CD4-positive, alpha-beta T cell (primary cell): ENCODE measurements at regions not wholly inside any gene's neighbourhood (a gene's known extent, or its start where the extent isn't known, plus 50 kb on each side); places are given as distances from the start of the nearest gene placed in this dataset.

ENCODE experiments used
- ATAC-seq: fragments of 200-7000 bp; cut with Tn5 transposase; one replicate; pipeline ENCODE4 v1.10.0; 2022; ENCODE audit warnings: mild to moderate bottlenecking; ENCODE audit not compliant: poor library complexity
- CTCF ChIA-PET: fragments of 350-600 bp; sonication (Branson Sonifier 250); formaldehyde crosslinking; loops from one replicate; lab custom pipeline; 2021; ENCODE audit warnings: antibody characterized with exemption, inconsistent platforms; lab: Charles Lee
- POLR2A ChIA-PET: fragments of 350-600 bp; sonication (Branson Sonifier 250); formaldehyde crosslinking; loops from one replicate; lab custom pipeline; 2021; ENCODE audit warnings: antibody characterized with exemption, inconsistent platforms; lab: Charles Lee
- DNase-seq, 14 experiments: peaks; one replicate each; pipeline ENCODE4 v3.0.0-alpha.2; 2013 to 2020; ENCODE audit warnings: mixed read lengths in 2 of 14
- H3K27ac ChIP-seq, 2 donors: one replicate each; pipeline versions ENCODE4 v1.5.1 to v1.7.0; 2013; ENCODE audit warnings: low read length in 2 of 2, low read depth in 1 of 2, mild to moderate bottlenecking in 1 of 2
- H3K27me3 ChIP-seq, 2 experiments: 1 replicate in 1 of 2; 2 replicates in 1 of 2; pipeline versions ENCODE4 v1.6.1 to v1.7.0; 2013; ENCODE audit warnings: low read length in 2 of 2, control low read depth in 1 of 2, mild to moderate bottlenecking in 1 of 2, moderate library complexity in 1 of 2; ENCODE audit not compliant: insufficient read depth in 2 of 2, control insufficient read depth in 1 of 2
- H3K36me3 ChIP-seq: one replicate; pipeline ENCODE4 v1.6.1; 2013; ENCODE audit warnings: low read length, control low read depth; ENCODE audit not compliant: insufficient read depth
- H3K4me1 ChIP-seq: one replicate; pipeline ENCODE4 v1.6.1; 2013; ENCODE audit warnings: low read length, control low read depth; ENCODE audit not compliant: insufficient read depth
- H3K4me3 ChIP-seq: one replicate; pipeline ENCODE4 v1.5.1; 2013; ENCODE audit warnings: mild to moderate bottlenecking, low read length, moderate library complexity
- H3K9me3 ChIP-seq, 2 experiments: 1 replicate in 1 of 2; 2 replicates in 1 of 2; pipeline versions ENCODE4 v1.6.1 to v1.7.0; 2013; ENCODE audit warnings: low read length in 2 of 2, mild to moderate bottlenecking in 2 of 2, control low read depth in 1 of 2, moderate library complexity in 1 of 2; ENCODE audit not compliant: control insufficient read depth in 1 of 2, insufficient read depth in 1 of 2
- H3K27ac Mint-ChIP-seq: one replicate; pipeline ENCODE4 v1.8.0; 2020; ENCODE audit warnings: mixed read lengths
- H3K27me3 Mint-ChIP-seq: one replicate; pipeline ENCODE4 v1.8.0; 2021; ENCODE audit warnings: mixed read lengths
- H3K36me3 Mint-ChIP-seq: one replicate; pipeline ENCODE4 v1.8.0; 2021; ENCODE audit warnings: low read depth, mixed read lengths
- H3K4me1 Mint-ChIP-seq: one replicate; pipeline ENCODE4 v1.8.0; 2021; ENCODE audit warnings: low read depth, mixed read lengths
- H3K4me3 Mint-ChIP-seq: one replicate; pipeline ENCODE4 v1.8.0; 2020; ENCODE audit warnings: mild to moderate bottlenecking, mixed read lengths
- H3K9me3 Mint-ChIP-seq: one replicate; pipeline ENCODE4 v1.8.0; 2020; ENCODE audit warnings: mixed read lengths
- intact Hi-C, 2 experiments: fragments of 100-400 bp; cut with DNase I in 1 of 2; cut with micrococcal nuclease in 1 of 2; formaldehyde crosslinking; loops; one replicate each; pipeline versions ENCODE4 v1.15.1 to v1.9.0; 2023 to 2025; cut with DNase I, micrococcal nuclease
- TF ChIP-seq, protein P1 (sequence below): fragments of 200-600 bp; IDR thresholded peaks from one replicate; pipeline ENCODE4 v1.8.0; 2022; ENCODE audit warnings: antibody characterized with exemption, mild to moderate bottlenecking

- H3K36me3 Mint-ChIP-seq: no peaks in the 10 kb centered on the region
- no peak for DNase-seq
- H3K27ac Mint-ChIP-seq: no peak overlapping the region
- H3K27me3 ChIP-seq: no peaks in the 10 kb centered on the region
- TF ChIP-seq, protein P1, sequence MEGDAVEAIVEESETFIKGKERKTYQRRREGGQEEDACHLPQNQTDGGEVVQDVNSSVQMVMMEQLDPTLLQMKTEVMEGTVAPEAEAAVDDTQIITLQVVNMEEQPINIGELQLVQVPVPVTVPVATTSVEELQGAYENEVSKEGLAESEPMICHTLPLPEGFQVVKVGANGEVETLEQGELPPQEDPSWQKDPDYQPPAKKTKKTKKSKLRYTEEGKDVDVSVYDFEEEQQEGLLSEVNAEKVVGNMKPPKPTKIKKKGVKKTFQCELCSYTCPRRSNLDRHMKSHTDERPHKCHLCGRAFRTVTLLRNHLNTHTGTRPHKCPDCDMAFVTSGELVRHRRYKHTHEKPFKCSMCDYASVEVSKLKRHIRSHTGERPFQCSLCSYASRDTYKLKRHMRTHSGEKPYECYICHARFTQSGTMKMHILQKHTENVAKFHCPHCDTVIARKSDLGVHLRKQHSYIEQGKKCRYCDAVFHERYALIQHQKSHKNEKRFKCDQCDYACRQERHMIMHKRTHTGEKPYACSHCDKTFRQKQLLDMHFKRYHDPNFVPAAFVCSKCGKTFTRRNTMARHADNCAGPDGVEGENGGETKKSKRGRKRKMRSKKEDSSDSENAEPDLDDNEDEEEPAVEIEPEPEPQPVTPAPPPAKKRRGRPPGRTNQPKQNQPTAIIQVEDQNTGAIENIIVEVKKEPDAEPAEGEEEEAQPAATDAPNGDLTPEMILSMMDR: no peak
- H3K27me3 Mint-ChIP-seq: peaks cover 40% of the 10 kb centered on the region
- ChIA-PET CTCF (no interaction called here), POLR2A (no interaction called here)
- H3K4me3 Mint-ChIP-seq: no peak overlapping the region
- H3K9me3 ChIP-seq: no peaks in the 10 kb centered on the region
- ATAC-seq: no peak
- intact Hi-C loops: no loop called here
- no peaks in the 10 kb centered on the region for H3K4me1 ChIP-seq
- H3K36me3 ChIP-seq: no peaks in the 10 kb centered on the region
- H3K9me3 Mint-ChIP-seq: peaks cover 3% of the 10 kb centered on the region
- no peak overlapping the region for H3K4me3 ChIP-seq
- no peaks in the 10 kb centered on the region for H3K4me1 Mint-ChIP-seq
- H3K27ac ChIP-seq: no peak overlapping the region
These were observed 174.0 kb downstream of the LINC00237 start for GRCh38 chr20:20932156-20932555.

GRCh38 chr20:20931632-20932031 is 174.5 kb downstream of the LINC00237 start:
- Mint-ChIP-seq H3K27me3 (peaks cover 39% of the 10 kb centered on the region), H3K36me3 (no peaks in the 10 kb centered on the region), H3K9me3 (peaks cover 3% of the 10 kb centered on the region), H3K27ac (no peak overlapping the region), H3K4me1 (no peaks in the 10 kb centered on the region), H3K4me3 (no peak overlapping the region)
- Histone ChIP-seq H3K27ac (no peak overlapping the region), H3K27me3 (no peaks in the 10 kb centered on the region), H3K9me3 (no peaks in the 10 kb centered on the region), H3K4me1 (no peaks in the 10 kb centered on the region), H3K4me3 (no peak overlapping the region), H3K36me3 (no peaks in the 10 kb centered on the region)
- ChIA-PET POLR2A (no interaction called here), CTCF (no interaction called here)
- no peak for ATAC-seq
- no peak for DNase-seq
- TF ChIP-seq, protein P1: no peak
- intact Hi-C loops: no loop called here

DNA sequence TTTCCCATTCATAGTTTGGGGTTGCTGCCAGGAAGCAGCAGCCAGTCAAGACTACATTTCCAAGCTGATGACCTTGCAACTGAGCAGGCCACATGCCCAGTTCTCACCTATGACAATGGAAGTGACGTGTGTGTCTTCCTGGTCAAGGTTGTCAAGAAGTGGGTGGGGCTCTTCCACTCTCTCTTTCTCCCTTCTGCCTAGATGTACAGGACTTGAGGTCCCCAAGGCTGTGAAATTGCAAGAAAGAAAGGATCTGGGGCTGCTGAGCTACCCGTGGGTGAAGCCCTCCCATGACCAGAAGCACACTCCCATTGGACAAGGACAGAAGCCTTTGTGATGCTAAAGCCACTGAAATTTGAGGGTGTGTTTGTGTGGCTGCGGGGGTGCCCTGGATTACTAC is 175.1 kb downstream of the LINC00237 start:
- H3K27me3 ChIP-seq: no peaks in the 10 kb centered on the region
- TF ChIP-seq, protein P1: no peak
- Mint-ChIP-seq H3K27ac (no peak overlapping the region), H3K36me3 (no peaks in the 10 kb centered on the region), H3K27me3 (peaks cover 34% of the 10 kb centered on the region), H3K4me1 (no peaks in the 10 kb centered on the region), H3K4me3 (no peak overlapping the region), H3K9me3 (peaks cover 3% of the 10 kb centered on the region)
- ChIA-PET POLR2A (no interaction called here), CTCF (no interaction called here)
- H3K27ac ChIP-seq: no peak overlapping the region
- intact Hi-C loops: no loop called here
- no peak overlapping the region for H3K4me3 ChIP-seq
- DNase-seq (no peak), ATAC-seq (no peak)
- no peaks in the 10 kb centered on the region for H3K9me3 ChIP-seq
- H3K4me1 ChIP-seq: no peaks in the 10 kb centered on the region
- no peaks in the 10 kb centered on the region for H3K36me3 ChIP-seq
